ENCODE measurements at regions not wholly inside any gene's neighbourhood (a gene's known extent, or its start where the extent isn't known, plus 50 kb on each side); places are given as distances from the start of the nearest gene placed in this dataset.

- no peak for DNase-seq (ENCODE audit: low read depth)
Measured at GRCh38 chr6:148164645-148165044, 178.0 kb upstream of the SASH1 start.

- DNase-seq (ENCODE audit: low read depth): peak; percentile 51
Measured at GRCh38 chr6:148166339-148166968, 176.2 kb upstream of the SASH1 start.

GRCh38 chr6:148169706-148170105 is 172.9 kb upstream of the SASH1 start:
- no peak for DNase-seq (ENCODE audit: low read depth)

- no peak for DNase-seq (ENCODE audit: low read depth)
Measured at GRCh38 chr6:148170286-148170685, 172.4 kb upstream of the SASH1 start.

- no peak for DNase-seq (ENCODE audit: low read depth)
Measured at GRCh38 chr6:148173548-148173947, 169.1 kb upstream of the SASH1 start.

- DNase-seq (ENCODE audit: low read depth): no peak
Measured at GRCh38 chr6:148175550-148176188, 167.0 kb upstream of the SASH1 start.

GRCh38 chr6:148177589-148178233 is 164.9 kb upstream of the SASH1 start:
- peak; percentile 50 for DNase-seq (ENCODE audit: low read depth)

- peak; percentile 16 for DNase-seq (ENCODE audit: low read depth)
Measured at GRCh38 chr6:148179786-148180185, 162.9 kb upstream of the SASH1 start.

GRCh38 chr6:148182378-148182777 is 160.3 kb upstream of the SASH1 start:
- no peak for DNase-seq (ENCODE audit: low read depth)

- DNase-seq (ENCODE audit: low read depth): no peak
Measured at GRCh38 chr6:148183776-148184175, 158.9 kb upstream of the SASH1 start.

GRCh38 chr6:148186916-148187315 is 155.7 kb upstream of the SASH1 start:
- DNase-seq (ENCODE audit: low read depth): no peak

GRCh38 chr6:148192310-148192709 is 150.3 kb upstream of the SASH1 start:
- DNase-seq (ENCODE audit: low read depth): peak; percentile 55

- no peak for DNase-seq (ENCODE audit: low read depth)
Measured at GRCh38 chr6:148193063-148193680, 149.5 kb upstream of the SASH1 start.

GRCh38 chr6:148195511-148195910 is 147.1 kb upstream of the SASH1 start:
- DNase-seq (ENCODE audit: low read depth): no peak

GRCh38 chr6:148199584-148199983 is 143.1 kb upstream of the SASH1 start:
- no peak for DNase-seq (ENCODE audit: low read depth)

- no peak for DNase-seq (ENCODE audit: low read depth)
Measured at GRCh38 chr6:148200293-148200692, 142.3 kb upstream of the SASH1 start.

- DNase-seq (ENCODE audit: low read depth): no peak
Measured at GRCh38 chr6:148200781-148201180, 141.9 kb upstream of the SASH1 start.

GRCh38 chr6:148203281-148203925 is 139.2 kb upstream of the SASH1 start:
- DNase-seq (ENCODE audit: low read depth): no peak

GRCh38 chr6:148203970-148204369 is 138.7 kb upstream of the SASH1 start:
- DNase-seq (ENCODE audit: low read depth): peak; percentile 78

GRCh38 chr6:148208298-148208697 is 134.3 kb upstream of the SASH1 start:
- no peak for DNase-seq (ENCODE audit: low read depth)

GRCh38 chr6:148211777-148212324 is 130.8 kb upstream of the SASH1 start:
- no peak for DNase-seq (ENCODE audit: low read depth)

GRCh38 chr6:148212366-148212765 is 130.3 kb upstream of the SASH1 start:
- DNase-seq (ENCODE audit: low read depth): no peak

All from RPMI7951 (cell line).